ENCODE measurements at regions not wholly inside any gene's neighbourhood (a gene's known extent, or its start where the extent isn't known, plus 50 kb on each side); places are given as distances from the start of the nearest gene placed in this dataset.
"Not testable (repeated sequence)": the region's sequence is repeated elsewhere in the genome, so short reads cannot be mapped to it uniquely, and the experiment has no call there.

DNA sequence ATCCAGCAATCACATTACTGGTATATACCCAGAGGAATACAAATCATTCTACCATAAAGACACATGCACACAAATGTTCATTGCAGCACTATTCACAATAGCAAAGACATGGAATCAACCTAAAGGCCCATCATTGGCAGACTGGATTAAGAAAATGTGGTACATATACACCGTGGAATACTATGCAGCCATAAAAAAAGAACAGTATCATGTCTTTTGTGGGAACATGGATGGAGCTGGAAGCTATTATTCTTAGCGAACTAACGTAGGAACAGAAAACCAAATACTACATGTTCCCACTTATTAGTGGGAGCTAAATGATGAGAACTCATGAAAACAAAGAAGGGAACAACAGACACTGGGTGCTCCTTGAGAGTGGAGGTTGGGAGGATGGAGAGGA lies 60.9 kb downstream of the PGRMC1 start:
- CTCF ChIA-PET (ENCODE audit: partially characterized antibody); H2AK5ac ChIP-seq (ENCODE audit: low read depth, low read length); H3K4me1 ChIP-seq (replicated peaks in 1 of 4; ENCODE audit: control insufficient read depth in 3 of 4, insufficient read depth in 4 of 4, low read length in 3 of 4); H3K36me3 ChIP-seq (ENCODE audit: control insufficient read depth in 2 of 4, insufficient read depth in 4 of 4, low read length in 3 of 4); H3K9ac ChIP-seq (replicated peaks in 1 of 4; ENCODE audit: extremely low read depth in 1 of 4, low read depth in 3 of 4, low read length in 3 of 4); H2BK5ac ChIP-seq (ENCODE audit: low read depth, low read length); H3K79me2 ChIP-seq (ENCODE audit: control insufficient read depth in 1 of 2, insufficient read depth in 2 of 2, low read length in 2 of 2); H3K56ac ChIP-seq (replicated peaks; ENCODE audit: insufficient read length, low read depth, low read length); H4K91ac ChIP-seq (replicated peaks; ENCODE audit: insufficient read length, low read length); H4K8ac ChIP-seq (ENCODE audit: extremely low read depth, insufficient read depth, low read length); H3K14ac ChIP-seq (ENCODE audit: insufficient read length); H3K18ac ChIP-seq (ENCODE audit: extremely low read depth, low read length); H4K5ac ChIP-seq (ENCODE audit: insufficient read length, low read depth, low read length); H3K4ac ChIP-seq (replicated peaks; ENCODE audit: insufficient read length, low read depth, low read length); H3K79me1 ChIP-seq (ENCODE audit: low read depth, low read length); H3K23ac ChIP-seq (ENCODE audit: insufficient read length); H2BK120ac ChIP-seq (replicated peaks; ENCODE audit: low read depth, low read length); POLR2A ChIA-PET (ENCODE audit: partially characterized antibody); FAIRE-seq; DNase-seq (ENCODE audit: low read depth in 1 of 2, low spot score in 2 of 2); H2BK15ac ChIP-seq (ENCODE audit: low read length); H3K9me3 ChIP-seq (ENCODE audit: insufficient read depth in 2 of 2, low read depth in 1 of 2, low read length in 1 of 2); H2BK12ac ChIP-seq (ENCODE audit: low read depth, low read length); H3K4me2 ChIP-seq (ENCODE audit: insufficient read depth in 1 of 2, low read depth in 2 of 2, low read length in 2 of 2); H3K4me3 ChIP-seq (ENCODE audit: extremely low read depth in 1 of 4, insufficient read depth in 2 of 4, low read depth in 3 of 4, low read length in 4 of 4); H3K23me2 ChIP-seq (ENCODE audit: low read depth, low read length); H3K27ac ChIP-seq (ENCODE audit: low read depth, low read length); H2AFZ ChIP-seq (ENCODE audit: low read length); H3K27me3 ChIP-seq (replicated peaks in 1 of 4; ENCODE audit: control insufficient read depth in 3 of 4, extremely low read depth in 1 of 4, insufficient read depth in 3 of 4, low read length in 3 of 4); H2BK20ac ChIP-seq (ENCODE audit: low read length); H4K20me1 ChIP-seq (replicated peaks in 1 of 2; ENCODE audit: control insufficient read depth in 1 of 2, insufficient read depth in 2 of 2, low read length in 2 of 2): not testable (repeated sequence)
- WGBS, 2 experiments (ENCODE audit: extremely low coverage in 1 of 2, insufficient coverage in 1 of 2, insufficient read length in 1 of 2, insufficient replicate concordance in 2 of 2, low coverage in 1 of 2, low lambda C conversion rate in 2 of 2, missing lambda C conversion rate in 1 of 2): 96% methylated on average over 3 of the region's 3 CpGs; no CpG with 5 or more reads in 1 of the 2 experiments

DNA sequence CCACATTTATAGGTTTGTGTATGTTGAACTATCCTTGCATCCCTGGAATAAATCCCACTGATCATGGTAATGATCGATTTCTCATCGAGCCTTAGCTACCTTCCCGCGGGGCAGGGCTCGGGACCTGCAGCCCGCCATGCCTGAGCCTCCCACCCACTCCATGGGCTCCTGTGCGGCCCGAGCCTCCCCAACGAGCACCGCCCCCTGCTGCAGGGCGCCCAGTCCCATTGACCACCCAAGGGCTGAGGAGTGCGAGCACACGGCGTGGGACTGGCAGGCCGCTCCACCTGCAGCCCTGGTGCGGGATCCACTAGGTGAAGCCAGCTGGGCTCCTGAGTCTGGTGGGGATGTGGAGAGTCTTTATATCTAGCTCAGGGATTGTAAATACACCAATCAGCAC lies 63.7 kb downstream of the PGRMC1 start:
- WGBS, 2 experiments (ENCODE audit: extremely low coverage in 1 of 2, insufficient coverage in 1 of 2, insufficient read length in 1 of 2, insufficient replicate concordance in 2 of 2, low coverage in 1 of 2, low lambda C conversion rate in 2 of 2, missing lambda C conversion rate in 1 of 2): 88% methylated on average over 15 of the region's 16 CpGs; no CpG with 5 or more reads in 1 of the 2 experiments
- H3K79me2 ChIP-seq (ENCODE audit: control insufficient read depth in 1 of 2, insufficient read depth in 2 of 2, low read length in 2 of 2); H4K5ac ChIP-seq (ENCODE audit: insufficient read length, low read depth, low read length); H3K27me3 ChIP-seq (replicated peaks in 1 of 4; ENCODE audit: control insufficient read depth in 3 of 4, extremely low read depth in 1 of 4, insufficient read depth in 3 of 4, low read length in 3 of 4); DNase-seq (ENCODE audit: low read depth in 1 of 2, low spot score in 2 of 2); H3K27ac ChIP-seq (ENCODE audit: low read depth, low read length); FAIRE-seq; H3K9ac ChIP-seq (replicated peaks in 1 of 4; ENCODE audit: extremely low read depth in 1 of 4, low read depth in 3 of 4, low read length in 3 of 4); H2AK5ac ChIP-seq (ENCODE audit: low read depth, low read length); H4K20me1 ChIP-seq (replicated peaks in 1 of 2; ENCODE audit: control insufficient read depth in 1 of 2, insufficient read depth in 2 of 2, low read length in 2 of 2); H3K23ac ChIP-seq (ENCODE audit: insufficient read length); H3K4me3 ChIP-seq (ENCODE audit: extremely low read depth in 1 of 4, insufficient read depth in 2 of 4, low read depth in 3 of 4, low read length in 4 of 4); H2BK20ac ChIP-seq (ENCODE audit: low read length); H3K4me1 ChIP-seq (replicated peaks in 1 of 4; ENCODE audit: control insufficient read depth in 3 of 4, insufficient read depth in 4 of 4, low read length in 3 of 4); H3K18ac ChIP-seq (ENCODE audit: extremely low read depth, low read length); CTCF ChIA-PET (ENCODE audit: partially characterized antibody); H2BK15ac ChIP-seq (ENCODE audit: low read length); H2BK120ac ChIP-seq (replicated peaks; ENCODE audit: low read depth, low read length); H3K14ac ChIP-seq (ENCODE audit: insufficient read length); H4K8ac ChIP-seq (ENCODE audit: extremely low read depth, insufficient read depth, low read length); H3K36me3 ChIP-seq (ENCODE audit: control insufficient read depth in 2 of 4, insufficient read depth in 4 of 4, low read length in 3 of 4); H4K91ac ChIP-seq (replicated peaks; ENCODE audit: insufficient read length, low read length); H3K4ac ChIP-seq (replicated peaks; ENCODE audit: insufficient read length, low read depth, low read length); H3K9me3 ChIP-seq (ENCODE audit: insufficient read depth in 2 of 2, low read depth in 1 of 2, low read length in 1 of 2); H2BK12ac ChIP-seq (ENCODE audit: low read depth, low read length); H3K79me1 ChIP-seq (ENCODE audit: low read depth, low read length); H2BK5ac ChIP-seq (ENCODE audit: low read depth, low read length); H3K23me2 ChIP-seq (ENCODE audit: low read depth, low read length); H2AFZ ChIP-seq (ENCODE audit: low read length); H3K4me2 ChIP-seq (ENCODE audit: insufficient read depth in 1 of 2, low read depth in 2 of 2, low read length in 2 of 2); H3K56ac ChIP-seq (replicated peaks; ENCODE audit: insufficient read length, low read depth, low read length): not testable (repeated sequence)
- POLR2A ChIA-PET (ENCODE audit: partially characterized antibody): interaction anchor here (1.0 kb wide), 1 partner anchor 60 kb away, joined by 3 read pairs; no protein-coding TSS in a partner anchor

Data from H1 (cell line).